Right kidney (tissue), 1 donor: ENCODE measurements at regions not wholly inside any gene's neighbourhood (a gene's known extent, or its start where the extent isn't known, plus 50 kb on each side); places are given as distances from the start of the nearest gene placed in this dataset.
A peak's percentile ranks its signal among the peaks of the same experiment; 100 is the strongest.

Source experiments
- DNase-seq: peaks from one replicate; pipeline ENCODE4 v3.0.0-alpha.2; 2016

DNA sequence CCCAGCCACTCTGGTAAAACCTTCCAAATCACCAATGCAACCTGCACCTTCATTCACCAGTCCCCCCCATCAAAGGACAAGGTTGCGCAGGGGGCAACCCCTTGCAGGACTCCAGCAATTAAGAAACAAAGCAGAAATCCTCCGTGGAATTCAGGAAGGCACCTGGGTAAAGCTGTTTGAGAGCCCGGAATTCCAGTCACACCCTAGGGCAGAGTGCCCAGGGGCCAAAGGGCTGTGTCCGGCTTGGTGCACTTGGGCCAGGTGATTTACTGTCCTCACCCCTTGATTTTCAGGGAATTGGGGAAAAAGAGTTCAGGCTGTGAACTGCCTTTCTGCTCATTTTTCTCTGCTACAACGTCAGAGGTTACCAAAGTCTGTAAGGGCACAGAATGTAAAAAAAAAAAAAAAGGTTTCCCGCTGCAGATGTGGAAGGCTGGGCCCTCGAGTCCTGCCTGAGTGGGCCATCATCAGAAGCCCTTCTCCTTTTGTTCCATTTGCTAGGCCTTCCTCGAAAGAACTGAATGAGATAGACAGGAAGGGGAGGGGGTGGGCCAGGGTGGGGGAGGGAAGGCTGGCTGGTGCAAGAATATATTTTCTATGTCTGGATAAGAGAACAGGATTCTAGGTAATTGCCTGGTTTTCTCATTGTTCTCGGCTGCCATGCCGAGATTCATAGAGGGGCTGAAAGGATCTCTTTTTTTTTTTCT is 266.5 kb upstream of the PSMD7 start:
- DNase-seq, result no peak

DNA sequence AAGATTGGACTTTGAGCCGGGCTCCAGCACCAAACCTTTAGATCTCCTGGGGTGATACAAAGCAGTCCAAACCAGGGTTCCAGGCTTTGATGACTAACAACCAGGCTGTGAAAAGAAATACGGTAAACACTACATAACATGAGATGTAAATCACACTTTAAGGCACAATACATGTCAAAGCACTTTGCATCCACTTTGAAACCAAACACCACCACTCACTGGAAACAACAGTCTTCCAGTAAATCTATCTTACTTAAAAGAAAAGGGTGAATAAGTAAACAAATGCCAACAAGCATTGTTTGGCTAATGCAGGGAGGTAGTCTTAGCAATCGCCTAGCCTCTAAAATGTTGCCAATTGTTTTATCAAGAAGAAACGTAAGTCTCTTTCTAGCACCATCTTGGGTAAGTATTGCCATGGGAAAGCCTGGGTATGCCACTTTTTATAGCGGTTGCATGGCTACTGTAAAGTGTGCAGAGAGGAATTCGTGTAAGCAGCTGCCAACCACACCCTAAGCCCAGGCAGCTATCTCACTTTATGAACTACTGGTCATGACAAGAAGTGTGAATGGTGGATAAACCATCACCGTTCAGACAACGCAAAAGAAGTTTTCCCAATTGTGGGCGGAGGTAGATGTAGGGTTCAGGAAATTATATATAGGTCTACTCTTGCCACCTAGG is 267.4 kb upstream of the PSMD7 start:
- no peak for DNase-seq

DNA sequence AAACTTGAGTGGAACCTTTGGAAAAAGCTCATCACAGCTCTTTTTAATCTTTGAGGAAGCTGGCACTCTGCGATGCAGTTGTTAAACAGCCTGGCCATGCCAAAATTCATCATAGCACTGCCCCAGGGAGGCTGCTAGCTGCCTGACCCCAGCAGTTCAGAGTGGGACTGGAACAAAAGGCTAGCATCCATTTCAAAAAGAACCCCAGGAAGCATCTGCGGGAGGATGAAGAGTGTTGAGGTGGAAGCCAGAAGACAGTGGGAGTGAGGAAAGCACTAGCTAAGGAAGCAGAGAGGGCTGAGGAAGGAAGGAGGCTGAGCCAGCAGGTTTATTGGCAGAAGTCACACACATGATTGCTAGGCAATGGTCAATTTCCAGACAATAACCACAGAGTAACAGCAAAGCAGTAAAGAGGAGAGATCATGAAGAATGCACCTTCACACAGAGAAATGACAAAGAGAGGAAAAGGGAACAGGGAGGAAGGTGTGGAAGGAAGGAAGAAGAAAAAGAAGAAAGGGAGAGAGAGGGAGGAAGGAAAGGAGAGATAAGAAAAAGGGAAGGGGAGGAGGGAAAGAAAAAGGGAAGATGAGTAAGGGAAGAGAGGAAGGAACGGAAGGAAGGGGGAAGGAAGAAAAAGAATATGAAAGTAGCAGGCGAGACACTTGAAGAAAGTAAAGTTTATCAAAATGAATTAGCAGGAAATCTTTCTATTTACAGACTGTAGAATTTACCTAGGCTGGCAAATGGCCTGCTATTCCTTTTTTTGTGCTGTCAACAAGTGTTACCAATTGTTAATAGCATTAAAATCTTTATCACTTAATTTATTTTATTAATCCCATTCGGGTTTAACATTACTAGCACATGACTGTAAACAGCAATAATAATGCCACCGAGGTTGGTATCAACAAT is 270.0 kb upstream of the PSMD7 start:
- DNase-seq, result no peak

DNA sequence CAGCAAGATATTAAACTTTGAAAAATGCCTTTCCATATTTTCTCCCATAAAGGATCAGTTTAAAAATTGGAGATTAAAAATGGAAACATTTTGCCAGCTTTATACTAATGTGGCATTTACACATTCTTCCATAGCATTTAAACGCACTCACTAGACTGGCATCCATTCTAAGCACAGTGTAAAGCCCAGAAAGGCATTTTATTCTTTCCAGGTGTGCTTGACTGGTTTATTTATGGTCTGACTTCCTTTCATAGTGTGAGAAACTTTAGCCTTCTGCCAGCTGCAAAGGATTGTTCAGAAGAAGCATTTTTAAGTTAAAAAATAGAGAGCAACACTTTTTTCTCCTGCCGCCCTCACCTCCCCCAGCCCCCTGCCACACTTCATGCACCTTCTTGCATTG is 271.7 kb upstream of the PSMD7 start:
- no peak for DNase-seq

DNA sequence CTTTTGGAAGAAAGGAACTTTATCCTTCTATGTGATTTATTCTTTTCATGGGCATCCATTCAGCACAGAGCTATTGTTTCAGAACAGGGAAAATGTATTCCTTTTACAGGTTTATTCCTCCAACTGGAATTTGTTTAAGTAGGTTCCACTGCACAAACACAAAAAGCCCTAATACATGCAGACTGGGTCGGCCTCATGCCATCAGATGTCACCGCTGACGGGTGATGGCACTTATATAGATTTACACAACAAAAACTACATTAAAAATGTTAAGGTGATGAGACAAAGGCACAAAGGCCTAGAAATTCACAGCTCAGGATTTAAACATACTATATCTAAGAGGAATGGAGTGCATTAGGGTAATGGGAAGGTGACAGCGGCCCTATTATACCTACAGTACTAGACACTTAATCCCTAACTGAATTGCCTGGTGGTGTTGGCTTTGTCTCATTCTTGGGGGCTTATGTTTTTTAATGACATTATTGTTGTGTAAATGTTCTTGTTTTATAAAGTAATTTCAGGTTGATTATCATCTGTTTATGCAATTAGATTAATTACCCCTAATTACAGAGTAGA is 276.4 kb upstream of the PSMD7 start:
- no peak for DNase-seq

DNA sequence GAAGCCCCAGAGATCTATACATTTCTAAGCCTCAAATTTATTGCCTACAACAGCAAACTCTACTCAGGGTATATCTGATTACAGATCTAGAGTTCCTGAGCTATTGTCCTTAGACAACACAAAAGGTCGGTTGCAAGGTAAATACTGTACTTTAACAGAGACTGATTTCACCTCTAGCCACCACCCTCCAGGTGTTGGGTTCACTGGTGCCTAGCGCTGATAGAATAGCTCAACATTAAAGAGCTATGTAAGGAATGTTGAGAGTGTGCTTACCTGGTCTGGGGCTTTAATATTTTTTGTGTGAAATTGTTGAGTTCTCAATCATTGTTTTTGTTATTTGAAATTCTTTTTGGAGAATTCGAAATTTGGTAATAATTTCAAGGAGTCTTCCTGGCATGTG is 277.0 kb upstream of the PSMD7 start:
- no peak for DNase-seq

DNA sequence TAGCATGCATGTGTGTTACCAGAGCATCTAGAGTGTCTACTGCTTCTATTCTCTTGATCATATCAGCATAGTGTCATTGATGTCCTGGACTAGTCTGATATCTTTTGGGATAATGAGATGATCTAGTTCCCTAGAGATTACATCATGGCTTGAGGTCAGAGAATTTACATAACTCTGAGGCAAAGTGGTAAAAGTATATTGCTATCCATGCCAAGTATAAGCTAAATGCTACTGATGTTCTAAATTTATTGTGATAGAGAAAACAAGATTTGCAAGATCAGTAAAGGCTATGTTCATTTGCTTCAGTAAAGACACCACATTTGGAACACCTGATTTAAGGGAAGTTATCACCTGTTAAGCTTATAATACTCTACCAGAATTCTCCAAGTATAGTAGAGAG is 280.7 kb upstream of the PSMD7 start:
- no peak for DNase-seq

DNA sequence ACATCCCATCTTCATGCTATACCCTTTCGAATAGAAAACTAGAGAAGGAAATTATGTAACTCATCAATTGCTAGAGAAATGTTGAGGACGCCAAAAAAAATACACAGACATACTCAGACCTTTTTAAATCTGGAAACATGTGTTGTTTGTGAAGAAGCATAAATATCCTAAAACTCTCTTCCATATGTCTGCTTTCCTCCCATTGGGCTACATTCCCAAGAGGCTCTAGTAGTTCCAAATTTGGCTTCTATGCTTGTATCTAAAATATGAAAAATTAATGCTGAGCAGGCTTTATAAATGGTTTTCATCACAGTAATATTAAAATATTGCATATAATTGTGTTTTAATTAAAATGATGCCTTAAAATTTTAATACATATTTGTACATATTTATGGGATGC is 297.9 kb upstream of the PSMD7 start:
- no peak for DNase-seq

DNA sequence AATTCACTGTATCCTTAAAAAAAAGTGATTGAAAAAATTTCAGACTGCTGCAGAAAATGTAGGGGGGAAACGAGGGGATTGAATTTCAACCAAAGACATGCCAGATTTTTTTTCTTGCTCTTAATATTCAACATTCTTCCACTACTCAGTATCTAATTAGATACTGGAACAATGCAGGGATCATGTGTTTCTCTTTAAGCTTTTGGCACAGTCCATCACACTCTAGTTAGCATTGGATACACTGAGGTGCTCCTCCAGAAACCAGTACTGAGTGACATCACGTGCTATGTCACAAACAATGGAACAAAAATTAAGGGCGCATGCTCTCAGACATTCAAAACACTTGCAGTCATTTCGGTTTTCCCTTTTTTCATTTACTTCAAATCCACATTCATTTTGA is 298.6 kb upstream of the PSMD7 start:
- no peak for DNase-seq

DNA sequence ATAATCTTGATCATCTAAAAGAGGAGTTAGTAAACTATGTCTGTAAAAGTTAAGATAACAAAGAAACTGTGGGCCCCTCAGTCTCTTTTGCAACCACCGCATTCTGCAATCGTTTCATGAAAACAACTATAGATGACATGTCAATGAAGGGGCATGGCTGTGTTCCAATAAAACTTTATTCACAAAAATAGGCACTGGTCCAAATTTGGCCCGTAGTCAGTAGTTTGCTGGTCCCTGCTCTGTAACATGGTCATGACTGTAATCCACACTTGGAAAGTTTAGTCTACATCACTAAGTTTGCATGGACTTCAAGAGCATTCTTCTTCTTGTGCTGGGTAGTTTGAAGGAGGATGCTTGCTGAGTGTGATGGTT is 299.3 kb upstream of the PSMD7 start:
- DNase-seq, result no peak

DNA sequence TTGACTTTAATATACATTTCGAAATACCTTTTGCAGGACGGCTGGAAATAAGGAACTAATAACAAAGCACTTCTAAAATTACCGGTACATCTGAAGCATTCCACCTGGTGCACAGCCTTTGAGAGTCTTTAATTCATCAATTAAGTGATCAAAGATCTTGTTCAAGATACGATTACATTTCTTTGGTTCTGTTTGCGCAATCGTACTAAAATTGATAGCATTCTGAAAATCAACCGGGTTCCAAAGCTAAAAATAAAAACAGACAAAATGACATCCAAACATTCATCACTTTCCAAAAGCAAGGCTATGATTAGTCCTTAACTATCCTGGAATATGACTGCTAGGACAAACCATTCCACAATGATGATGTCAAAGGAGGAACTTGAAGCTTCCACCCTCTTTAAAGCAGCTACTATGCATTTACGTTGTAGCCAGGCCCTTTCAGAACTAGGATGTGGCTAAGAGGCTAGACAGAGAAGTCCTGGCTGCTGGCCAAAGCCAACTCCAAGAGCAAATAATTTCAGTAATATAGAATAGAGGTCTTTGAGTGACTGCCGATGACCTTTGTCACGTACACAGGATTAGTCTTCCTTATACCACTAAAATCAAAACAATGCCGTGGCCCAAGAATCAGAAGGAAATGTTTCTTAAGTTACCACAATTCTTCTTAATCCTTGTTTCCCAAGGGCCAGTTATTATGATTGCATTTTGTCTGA is 299.8 kb upstream of the PSMD7 start:
- no peak for DNase-seq

DNA sequence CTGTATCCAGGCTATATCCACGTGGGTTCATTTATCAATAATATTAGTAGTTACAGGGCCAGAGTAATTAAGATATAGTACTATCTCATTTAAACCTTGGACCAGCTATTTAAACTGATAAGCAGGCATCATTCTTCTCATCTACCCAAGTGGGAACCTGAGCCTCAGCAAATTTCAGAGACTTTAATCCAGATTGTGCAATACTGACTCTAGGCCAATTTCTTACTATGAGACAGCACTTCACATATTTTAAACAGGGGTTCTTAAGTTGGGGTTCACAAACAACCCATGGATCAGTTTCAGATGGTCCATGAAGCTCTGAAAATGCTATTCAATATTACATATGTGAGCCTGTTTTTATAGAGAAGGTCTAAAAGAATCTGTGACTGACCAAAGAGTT is 302.7 kb upstream of the PSMD7 start:
- DNase-seq, result no peak

DNA sequence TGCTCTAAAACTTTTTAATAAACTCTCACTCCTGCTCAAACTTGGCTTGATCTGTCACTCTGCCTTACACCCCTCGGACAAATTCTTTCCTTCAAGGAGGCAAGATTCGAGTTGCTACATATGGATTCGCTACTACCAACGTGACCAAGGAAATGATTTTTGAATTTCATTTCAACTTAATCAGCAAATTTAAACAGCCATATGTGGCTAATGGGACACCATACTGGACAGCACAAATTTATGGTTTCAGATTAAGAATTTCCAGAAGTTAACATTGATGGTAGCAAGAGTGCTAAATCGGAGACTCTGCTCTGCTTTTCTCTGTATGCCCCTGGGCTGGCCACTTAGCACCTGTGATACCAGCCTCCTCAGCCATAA is 318.2 kb upstream of the PSMD7 start:
- DNase-seq, result no peak

DNA sequence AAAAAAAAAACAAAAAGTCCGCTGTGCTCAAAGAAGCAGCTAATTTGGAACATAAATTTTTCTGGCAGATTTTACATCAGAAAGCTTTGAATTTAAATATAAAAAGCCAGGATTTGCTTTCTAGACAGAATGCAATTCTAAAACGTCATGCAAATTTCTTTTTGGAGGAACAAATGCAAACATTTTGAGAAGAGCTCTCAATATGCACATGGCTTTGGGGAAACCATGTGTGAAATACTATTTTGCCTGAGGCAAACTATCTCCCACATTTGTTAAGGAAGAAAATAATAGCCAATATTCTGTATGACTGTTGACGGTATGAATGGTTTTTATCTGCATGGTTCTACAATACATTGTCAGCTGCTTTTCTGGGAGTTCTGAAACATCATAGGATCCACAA is 320.0 kb upstream of the PSMD7 start:
- no peak for DNase-seq

DNA sequence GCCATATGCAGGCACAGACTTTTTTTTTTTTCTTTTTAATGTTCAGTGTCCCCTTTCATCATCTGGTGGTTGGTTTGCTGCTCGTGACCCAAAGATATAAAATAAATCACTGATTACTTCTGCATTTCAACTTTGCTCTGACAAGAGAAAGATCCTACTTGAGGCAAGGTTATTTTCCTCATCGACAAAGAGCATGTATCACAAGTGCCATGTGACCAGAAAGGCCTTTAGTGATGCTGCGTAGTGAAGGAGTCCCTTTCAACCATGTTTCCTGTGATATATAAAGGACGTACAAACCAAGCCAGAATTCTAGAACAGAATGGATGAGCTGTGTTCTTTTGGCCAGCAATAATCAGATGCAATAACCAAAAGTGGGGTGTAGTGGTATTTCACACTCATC is 323.4 kb upstream of the PSMD7 start:
- no peak for DNase-seq

DNA sequence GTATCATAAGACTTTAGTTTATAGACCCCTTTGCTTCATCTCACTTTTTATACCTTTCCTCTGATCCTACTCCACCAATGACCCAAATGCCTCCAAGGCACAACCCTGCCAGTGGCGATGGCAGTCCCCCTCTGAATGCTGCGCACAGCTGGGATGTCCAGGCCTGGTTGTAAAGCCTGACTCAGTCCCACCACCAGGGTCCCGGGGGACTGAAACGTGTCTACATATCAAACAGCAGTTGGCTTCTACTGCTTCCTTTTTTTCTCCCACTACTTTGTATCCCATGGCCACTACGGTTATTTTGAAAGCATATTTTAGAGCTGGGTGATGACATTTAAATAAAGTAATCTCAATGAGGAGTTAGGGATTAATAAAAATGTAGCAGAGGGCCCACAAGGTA is 329.8 kb upstream of the PSMD7 start:
- no peak for DNase-seq

DNA sequence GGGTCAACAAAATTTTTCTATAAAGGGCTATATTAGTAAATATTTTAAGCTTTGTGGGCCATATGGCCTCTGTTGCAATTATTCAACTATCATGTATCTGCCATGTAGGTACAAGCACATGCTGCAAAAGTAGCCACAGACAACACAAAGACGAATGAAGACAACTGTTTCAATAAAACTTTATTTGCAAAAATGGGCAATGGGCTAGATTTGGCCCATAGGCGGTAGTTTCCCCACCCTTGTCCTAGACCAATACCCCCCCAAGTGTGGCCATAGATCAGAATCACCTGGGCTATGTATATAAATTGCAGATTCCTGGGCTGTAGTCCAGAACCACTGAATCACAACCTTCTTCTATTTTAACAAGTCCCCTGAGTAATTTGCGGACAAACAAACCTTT is 331.0 kb upstream of the PSMD7 start:
- DNase-seq, result no peak

DNA sequence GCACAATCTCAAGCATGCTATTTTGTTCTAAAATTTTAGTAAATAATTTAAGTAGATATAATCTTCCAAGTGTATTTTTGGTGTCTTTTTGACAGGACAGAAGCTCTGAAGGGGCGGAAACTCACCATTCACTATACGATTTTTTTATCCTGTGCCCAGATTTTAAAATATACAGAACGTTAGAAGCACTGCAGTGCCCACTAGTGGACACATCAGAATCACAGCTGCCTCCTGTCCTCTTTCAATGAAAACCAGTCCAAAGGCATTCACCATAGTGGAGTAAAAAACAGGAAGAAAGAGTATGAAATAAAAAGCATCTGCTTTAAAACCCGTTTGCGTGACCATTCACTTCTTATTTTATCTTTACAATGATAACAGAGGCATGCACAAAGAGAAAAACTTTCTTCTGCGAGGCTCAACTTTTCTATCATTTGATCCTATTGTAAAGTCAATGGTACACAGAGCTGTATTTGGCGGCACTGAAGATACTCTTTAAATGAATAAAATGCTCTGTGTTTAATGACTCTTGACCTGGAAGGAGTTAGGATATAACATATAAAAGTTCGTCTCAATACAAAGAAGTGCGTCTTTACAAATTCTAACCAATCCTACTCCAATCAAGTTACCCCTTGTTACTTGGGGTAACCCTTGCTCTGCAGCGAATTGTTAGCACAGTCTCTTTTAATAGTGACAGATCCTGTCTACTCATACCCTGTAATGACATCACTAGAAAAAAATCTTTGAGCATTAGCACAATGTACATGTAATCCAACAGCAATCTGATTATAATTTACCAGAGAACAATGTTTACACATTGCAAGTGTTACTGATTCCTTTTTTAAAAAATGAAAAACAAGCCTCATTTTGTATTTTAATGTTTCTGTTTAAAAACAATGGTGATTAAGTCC is 339.8 kb upstream of the PSMD7 start:
- DNase-seq, result peak; percentile 12

DNA sequence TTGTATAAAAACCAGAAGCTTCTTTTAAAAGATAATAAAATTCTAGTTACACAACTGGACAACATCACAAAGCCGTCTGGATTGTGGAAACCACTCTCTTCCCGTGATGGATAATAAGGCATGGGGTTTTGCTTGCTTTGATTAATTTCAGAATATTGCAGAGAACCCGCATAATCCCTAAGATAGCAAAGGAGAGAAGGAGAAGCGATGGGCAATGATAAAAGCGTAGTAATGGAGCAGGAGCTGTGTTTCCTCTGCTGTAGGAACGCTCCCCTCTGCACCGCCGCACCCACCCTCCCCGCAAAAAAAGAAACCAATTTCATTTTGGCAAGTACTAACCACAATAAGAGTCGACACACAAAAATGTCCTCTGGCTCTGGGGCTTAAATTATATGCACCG is 340.9 kb upstream of the PSMD7 start:
- DNase-seq, result no peak

DNA sequence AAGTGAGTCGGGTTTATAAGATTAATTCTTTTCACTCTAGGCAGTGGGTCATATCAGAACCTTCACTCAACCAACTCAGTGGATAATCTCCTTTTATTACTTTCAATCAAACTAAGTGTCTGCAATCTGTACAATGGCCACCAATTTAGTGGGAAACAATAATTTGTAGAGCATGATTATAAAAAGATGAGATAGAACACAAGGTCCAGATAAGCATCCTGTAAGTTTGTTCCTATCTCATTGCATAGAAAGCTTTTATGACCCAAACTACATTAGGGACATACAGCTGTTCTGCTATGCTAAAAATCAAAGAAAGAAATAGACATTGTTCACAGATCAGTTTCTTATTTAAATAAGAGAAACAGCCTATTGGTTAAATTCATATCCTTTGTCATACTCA is 341.4 kb upstream of the PSMD7 start:
- DNase-seq, result no peak

DNA sequence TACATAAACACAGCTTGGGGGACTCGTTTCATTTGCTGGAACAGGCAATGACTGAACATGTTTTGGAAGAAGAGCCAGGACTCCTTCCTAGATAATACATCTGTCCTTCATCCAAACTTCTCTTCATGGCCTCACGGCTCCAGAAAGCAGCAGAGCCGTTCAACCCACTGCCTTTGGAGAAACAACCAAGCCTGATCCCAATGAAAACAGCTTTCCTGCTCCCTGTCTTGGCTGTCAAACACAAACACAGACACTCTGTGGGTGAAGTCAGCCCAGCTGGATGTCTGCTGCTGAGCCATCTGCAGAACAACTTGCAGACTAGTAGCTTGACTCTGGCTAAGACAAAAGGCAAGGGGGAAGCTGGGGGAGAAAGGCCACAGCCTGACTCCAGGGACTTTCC is 345.1 kb upstream of the PSMD7 start:
- DNase-seq, result no peak
